ENCODE measurements at regions not wholly inside any gene's neighbourhood (a gene's known extent, or its start where the extent isn't known, plus 50 kb on each side); places are given as distances from the start of the nearest gene placed in this dataset.
"Not testable (repeated sequence)": the region's sequence is repeated elsewhere in the genome, so short reads cannot be mapped to it uniquely, and the experiment has no call there.

DNA sequence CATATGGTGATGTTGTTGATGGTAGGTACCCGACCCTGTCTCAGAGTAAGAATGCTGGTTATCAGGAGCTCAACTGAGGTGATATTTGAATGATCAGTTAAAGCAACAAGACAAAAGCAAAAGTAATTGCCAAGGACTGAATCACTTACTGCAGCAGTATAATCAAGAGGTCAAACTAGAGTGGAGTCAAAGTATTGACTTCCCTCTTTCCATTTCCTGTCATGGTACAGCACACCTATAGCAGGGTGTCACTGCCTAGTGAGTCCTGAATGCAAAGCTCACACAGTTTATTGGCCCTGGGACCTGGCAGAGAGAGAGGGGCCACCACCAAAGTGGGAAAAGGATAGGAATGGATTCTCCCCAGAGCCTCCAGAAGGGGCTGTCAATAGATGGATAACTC, 886.1 kb upstream of the SORCS1 start:
- no peak overlapping the region for H3K4me3 ChIP-seq (ENCODE audit: low read depth, low read length)
- TF ChIP-seq CTCF (IDR thresholded peaks at IDR 0.05; ENCODE audit: insufficient read depth, low read depth, low read length), result no peak
- DNase-seq (ENCODE audit: low read depth), result no peak

- no peak overlapping the region for H3K4me3 ChIP-seq (ENCODE audit: low read depth, low read length)
- no peak for DNase-seq (ENCODE audit: low read depth)
- no peak for TF ChIP-seq CTCF (IDR thresholded peaks at IDR 0.05; ENCODE audit: insufficient read depth, low read depth, low read length)
These were observed 885.2 kb upstream of the SORCS1 start for GRCh38 chr10:108049668-108050067.

- no peak overlapping the region for H3K4me3 ChIP-seq (ENCODE audit: low read depth, low read length)
- no peak for DNase-seq (ENCODE audit: low read depth)
- TF ChIP-seq CTCF (IDR thresholded peaks at IDR 0.05; ENCODE audit: insufficient read depth, low read depth, low read length), result no peak
These were observed 884.4 kb upstream of the SORCS1 start for GRCh38 chr10:108048898-108049297.

GRCh38 chr10:108039821-108040584, 875.5 kb upstream of the SORCS1 start:
- TF ChIP-seq CTCF (IDR thresholded peaks at IDR 0.05; ENCODE audit: insufficient read depth, low read depth, low read length), result no peak
- DNase-seq (ENCODE audit: low read depth), result no peak
- H3K4me3 ChIP-seq (ENCODE audit: low read depth, low read length), result no peak overlapping the region

- no peak overlapping the region for H3K4me3 ChIP-seq (ENCODE audit: low read depth, low read length)
- no peak for DNase-seq (ENCODE audit: low read depth)
- TF ChIP-seq CTCF (IDR thresholded peaks at IDR 0.05; ENCODE audit: insufficient read depth, low read depth, low read length), result no peak
These were observed 872.6 kb upstream of the SORCS1 start for GRCh38 chr10:108037061-108037460.

DNA sequence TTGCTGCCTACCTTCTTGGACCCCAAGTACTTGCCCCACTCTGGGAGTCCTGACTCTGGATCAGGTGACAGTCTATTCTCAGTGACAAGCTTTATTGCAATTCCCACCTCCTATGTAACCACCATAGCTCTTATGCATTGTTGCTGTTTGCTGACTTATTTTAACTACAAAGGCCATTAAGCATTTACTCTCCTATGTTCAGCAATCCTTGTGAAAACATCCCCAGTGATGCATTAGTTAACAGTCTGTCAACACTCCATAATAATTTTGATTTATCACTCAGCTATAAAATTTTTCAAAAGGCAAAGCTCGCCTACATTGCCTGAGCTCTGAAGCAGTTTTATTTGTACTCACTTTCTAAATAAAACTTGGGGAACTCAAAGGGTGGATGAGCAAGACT, 871.8 kb upstream of the SORCS1 start:
- peak; percentile 10 for DNase-seq (ENCODE audit: low read depth)
- no peak overlapping the region for H3K4me3 ChIP-seq (ENCODE audit: low read depth, low read length)
- no peak for TF ChIP-seq CTCF (IDR thresholded peaks at IDR 0.05; ENCODE audit: insufficient read depth, low read depth, low read length)

DNA sequence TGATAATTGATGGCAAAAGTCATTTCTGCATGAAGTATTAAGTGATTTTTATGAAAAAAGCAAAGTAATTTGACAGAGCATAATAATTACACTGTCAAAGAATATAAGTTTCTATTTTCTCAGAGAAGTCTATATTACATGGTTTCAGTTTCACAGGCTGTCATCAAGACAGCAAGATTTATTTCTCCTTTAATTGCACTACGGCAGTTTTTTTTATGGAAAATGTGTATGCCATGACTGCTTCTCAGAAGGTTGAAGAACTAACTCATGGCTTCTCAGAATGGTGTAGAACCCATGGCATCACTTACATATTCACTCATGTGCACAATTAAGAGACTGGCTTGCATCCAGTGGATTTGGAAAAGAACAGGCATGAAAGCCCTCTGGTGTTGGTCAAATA, 870.3 kb upstream of the SORCS1 start:
- no peak for DNase-seq (ENCODE audit: low read depth)
- no peak overlapping the region for H3K4me3 ChIP-seq (ENCODE audit: low read depth, low read length)
- no peak for TF ChIP-seq CTCF (IDR thresholded peaks at IDR 0.05; ENCODE audit: insufficient read depth, low read depth, low read length)

- not testable (repeated sequence) for H3K4me3 ChIP-seq (ENCODE audit: low read depth, low read length); DNase-seq (ENCODE audit: low read depth)
These were observed 869.0 kb upstream of the SORCS1 start for GRCh38 chr10:108033518-108033917.

All from fibroblast of villous mesenchyme (primary cell).